ENCODE measurements at regions not wholly inside any gene's neighbourhood (a gene's known extent, or its start where the extent isn't known, plus 50 kb on each side); places are given as distances from the start of the nearest gene placed in this dataset.
"Not testable (repeated sequence)": the region's sequence is repeated elsewhere in the genome, so short reads cannot be mapped to it uniquely, and the experiment has no call there.

- DNase-seq = no peak
These were observed 586.2 kb upstream of the CITED2 start for GRCh38 chr6:139960671-139961070.

DNA sequence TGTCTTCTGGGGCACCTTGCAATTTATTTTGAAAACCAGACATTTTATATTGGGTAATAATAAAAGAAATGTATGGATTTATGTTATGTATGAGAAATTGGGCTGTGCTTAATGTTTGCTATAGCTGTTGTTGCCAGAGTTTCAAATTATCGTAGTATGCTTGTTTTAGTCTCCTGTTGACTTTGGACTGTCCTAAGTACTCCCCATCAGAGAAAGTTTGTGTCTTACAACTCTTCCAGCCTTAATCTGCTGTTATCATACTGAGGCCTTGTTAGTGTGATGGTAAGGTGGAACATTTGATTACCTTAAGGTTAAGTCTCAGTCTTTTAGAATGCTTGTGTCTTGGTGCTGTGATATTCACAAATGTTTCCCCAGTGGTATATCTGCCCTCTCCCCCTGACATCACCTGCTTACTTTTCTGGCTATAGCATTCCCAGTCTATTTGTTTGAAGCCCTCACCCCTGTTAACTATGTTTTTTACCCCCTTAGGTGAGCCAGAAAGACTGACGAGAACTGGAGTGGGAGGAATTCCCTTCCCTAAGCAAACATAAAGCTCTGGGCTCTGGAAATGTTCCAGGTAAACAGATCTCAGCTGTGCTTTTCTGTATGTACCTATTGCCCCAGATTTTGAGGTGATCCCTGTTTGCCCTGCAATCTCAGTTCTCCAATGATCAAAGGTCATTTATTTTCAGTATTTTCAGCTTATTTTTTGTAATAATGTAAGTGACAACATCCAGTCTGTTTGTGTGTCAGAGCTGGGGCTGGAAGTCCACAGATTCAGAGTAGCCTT is 581.1 kb upstream of the CITED2 start:
- no peak for DNase-seq

DNA sequence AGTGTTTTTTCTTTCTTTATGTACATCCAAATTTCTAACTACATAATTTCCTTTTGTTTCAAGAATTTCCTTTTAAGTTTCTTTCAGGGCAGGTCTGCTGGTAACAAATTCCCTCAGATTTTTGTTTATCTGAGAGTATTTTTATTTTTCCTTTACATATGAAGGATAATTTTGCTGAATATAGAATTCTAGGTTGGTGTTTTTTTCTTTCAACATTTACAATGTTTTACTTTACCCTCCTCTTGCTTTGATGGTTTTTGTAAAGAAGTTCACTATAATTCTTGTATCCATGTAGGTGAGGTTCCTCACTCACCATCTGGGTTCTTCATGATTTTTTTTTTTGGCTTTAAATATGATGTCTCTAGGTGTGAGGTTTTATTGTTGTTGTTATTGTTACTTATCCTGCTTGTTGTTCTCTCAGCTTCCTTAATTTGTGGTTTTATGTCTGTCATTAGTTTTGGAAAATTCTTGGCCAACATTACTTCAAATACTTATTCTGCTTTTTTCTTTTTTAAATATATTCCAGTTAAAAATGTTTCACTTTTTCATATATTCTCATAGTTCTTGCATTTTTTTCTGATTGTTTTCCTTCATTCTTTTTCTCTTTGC is 580.1 kb upstream of the CITED2 start:
- no peak for DNase-seq

DNA sequence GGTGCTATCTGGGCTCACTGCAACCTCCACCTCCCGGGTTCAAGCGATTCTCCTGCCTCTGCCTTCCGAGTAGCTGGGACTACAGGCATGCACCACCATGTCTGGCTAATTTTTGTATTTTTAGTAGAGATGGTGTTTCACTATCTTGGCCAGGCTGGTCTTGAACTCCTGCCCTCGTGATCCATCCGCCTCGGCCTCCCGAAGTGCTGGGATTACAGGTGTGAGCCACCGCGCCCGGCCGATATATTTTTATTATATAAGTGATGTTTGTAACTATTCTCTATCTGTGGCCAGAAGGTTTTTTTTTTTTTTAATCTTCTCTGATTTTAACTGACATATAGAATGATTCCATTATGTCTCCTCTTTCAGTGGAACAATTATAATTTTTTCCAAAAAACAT is 579.3 kb upstream of the CITED2 start:
- not testable (repeated sequence) for DNase-seq

DNA sequence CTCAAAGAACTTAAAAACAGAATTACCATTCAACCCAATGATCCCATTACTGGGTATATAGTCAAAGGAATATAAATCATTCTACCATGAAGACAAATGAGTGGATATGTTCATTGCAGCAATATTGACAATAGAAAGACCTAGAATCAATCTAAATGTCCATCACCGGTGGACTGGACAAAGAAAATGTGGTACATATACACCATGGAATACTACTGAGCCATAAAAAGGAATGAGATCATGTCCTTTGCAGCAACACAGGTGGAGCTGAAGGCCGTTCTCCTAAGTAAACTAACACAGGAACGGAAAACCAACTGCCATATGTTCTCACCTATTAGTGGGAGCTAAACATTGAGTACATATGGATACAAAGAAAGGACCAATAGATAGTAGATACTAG is 576.7 kb upstream of the CITED2 start:
- DNase-seq = no peak

DNA sequence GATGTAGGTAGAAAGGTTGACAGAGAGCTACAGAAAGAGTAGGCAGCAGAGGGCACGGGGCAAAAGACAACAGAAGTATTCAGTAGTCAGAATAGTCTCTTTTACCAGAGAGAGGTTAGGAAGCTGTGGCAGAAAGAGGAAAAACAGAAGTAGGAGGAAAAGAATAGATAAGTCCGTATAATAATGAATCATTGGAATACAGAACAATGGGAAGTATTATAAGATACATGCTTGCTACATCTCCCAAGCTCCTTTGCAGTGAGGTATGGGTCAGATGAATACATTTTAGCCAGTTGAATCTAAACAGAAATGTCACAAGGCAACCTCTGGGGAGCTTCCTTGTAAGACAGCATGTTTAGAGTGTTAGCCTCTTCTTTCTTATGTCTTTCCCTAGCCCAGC is 570.5 kb upstream of the CITED2 start:
- no peak for DNase-seq

DNA sequence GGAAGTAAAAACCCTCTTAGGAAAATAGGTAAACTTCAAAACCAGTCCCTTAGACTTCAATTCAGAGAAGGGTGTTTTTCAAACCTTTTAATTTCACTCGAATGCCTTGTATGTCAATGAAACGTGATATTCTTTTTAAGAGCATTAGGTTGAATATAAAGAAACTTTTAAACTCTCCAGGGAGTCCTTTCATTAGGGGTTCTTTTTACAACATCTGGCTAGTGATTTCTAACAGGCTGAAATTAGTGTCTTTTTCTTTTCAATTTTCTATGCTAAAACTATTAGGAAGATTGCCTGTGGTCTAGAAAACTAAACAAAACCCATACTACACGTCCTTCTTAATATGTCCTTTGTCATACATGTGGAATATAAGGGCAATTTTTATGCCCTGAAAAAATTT is 569.7 kb upstream of the CITED2 start:
- no peak for DNase-seq

GRCh38 chr6:139943391-139943790 is 568.9 kb upstream of the CITED2 start:
- DNase-seq = peak; percentile 54

GRCh38 chr6:139942331-139942730 is 567.9 kb upstream of the CITED2 start:
- DNase-seq = no peak

GRCh38 chr6:139941826-139942225 is 567.4 kb upstream of the CITED2 start:
- DNase-seq = peak; percentile 56

GRCh38 chr6:139940741-139941729 is 566.6 kb upstream of the CITED2 start:
- peak; percentile 87 for DNase-seq

DNA sequence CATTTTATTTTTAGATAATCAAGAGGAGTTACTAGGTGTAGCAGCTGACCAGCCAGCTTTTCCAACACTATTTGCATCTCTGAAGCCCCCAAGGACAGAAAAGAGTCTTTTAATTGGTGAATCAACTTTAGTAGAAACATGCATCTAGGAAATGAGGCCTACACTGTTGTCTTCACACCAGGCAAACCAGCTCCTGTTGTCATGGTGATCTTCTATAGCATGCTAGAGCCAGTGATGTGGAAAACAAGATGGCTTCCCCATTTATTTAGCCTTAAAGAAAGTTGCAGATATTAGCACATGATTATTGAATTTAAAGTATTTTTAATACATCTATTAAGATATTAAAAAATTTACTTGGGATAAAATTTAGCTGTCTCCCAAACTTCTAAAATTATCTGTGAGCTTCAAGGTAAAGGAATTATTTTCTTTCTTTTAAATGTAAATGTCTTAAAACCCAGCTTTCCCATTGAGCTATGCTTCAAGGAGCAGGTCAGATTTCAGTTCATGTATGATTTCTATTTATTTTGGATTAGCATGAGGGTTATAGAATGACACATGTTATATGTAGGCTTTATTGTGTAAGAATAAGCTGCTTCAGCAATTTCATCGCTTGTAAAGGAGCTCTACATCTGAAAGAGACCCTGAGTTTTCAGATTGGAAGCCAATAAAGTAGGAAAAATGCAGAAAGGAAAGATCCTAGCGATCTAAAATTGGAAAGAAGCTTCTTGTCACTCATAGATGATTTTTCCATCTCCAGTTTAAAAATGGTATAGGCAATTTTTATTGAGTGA is 564.9 kb upstream of the CITED2 start:
- peak; percentile 37 for DNase-seq

- DNase-seq = no peak
These were observed 558.2 kb upstream of the CITED2 start for GRCh38 chr6:139932671-139933070.

- no peak for DNase-seq
These were observed 557.3 kb upstream of the CITED2 start for GRCh38 chr6:139931747-139932146.

DNA sequence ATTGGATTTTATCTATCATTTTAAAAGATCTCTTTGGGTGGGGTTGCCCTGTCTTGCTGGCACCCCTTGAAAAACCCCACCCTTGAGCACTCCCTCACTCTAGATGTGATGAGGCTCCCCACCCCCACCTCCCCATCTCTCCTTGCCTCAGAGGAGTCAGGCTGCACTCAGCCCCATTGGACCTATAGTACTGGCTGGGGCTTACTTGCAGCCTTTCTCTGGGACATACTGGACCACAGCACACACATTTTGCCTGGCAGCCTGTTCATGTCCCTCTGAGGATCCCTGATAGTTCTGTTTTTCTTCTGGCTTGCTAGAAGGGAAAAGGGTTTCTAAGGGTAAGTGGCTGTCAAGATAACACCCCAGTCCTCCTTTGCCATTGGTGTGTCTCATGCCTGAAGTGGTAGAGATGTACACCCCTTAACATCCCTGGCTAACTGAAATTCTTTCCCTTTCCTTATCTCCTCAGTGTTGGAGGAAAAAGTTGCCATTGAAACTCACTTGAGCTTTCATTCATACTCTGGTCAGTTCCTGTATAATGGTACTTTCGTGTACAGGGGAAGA is 553.4 kb upstream of the CITED2 start:
- peak; percentile 40 for DNase-seq

GRCh38 chr6:139927236-139927635 is 552.8 kb upstream of the CITED2 start:
- DNase-seq = peak; percentile 47

GRCh38 chr6:139926711-139927110 is 552.3 kb upstream of the CITED2 start:
- DNase-seq = no peak

DNA sequence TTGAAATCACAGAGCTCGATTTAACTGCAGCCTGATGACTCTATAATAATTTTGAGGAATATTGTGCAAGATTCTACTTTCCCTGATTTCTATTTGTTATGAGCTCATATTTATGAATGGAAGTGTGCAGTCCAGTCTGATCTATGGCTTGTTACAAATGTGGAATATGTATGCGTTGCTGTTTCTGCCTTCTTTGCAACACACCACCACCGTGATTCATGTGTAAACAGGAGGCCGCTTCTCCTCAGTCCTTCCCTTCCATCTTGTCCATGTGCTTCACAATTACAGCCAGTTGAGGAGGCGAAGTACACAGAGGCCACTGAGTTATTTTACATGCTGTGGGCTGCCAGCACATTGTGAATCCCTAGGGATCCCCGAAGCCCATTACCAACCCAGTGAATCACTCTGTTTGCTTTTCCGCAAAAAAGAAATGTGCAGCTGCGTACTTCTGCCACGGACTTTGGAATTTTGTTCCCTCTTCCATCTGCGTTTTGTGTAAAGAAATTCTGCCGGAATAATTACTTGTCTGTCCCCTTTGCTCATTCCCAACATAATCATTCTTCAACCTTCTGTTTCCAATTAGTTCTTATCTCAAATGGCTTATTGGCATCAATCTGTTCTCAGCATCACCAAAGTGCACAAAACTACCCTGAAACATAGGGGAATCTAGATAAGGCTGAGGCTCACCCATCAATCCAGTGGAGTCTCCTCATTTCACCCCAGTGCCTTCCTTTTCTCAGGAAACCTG is 551.6 kb upstream of the CITED2 start:
- no peak for DNase-seq

DNA sequence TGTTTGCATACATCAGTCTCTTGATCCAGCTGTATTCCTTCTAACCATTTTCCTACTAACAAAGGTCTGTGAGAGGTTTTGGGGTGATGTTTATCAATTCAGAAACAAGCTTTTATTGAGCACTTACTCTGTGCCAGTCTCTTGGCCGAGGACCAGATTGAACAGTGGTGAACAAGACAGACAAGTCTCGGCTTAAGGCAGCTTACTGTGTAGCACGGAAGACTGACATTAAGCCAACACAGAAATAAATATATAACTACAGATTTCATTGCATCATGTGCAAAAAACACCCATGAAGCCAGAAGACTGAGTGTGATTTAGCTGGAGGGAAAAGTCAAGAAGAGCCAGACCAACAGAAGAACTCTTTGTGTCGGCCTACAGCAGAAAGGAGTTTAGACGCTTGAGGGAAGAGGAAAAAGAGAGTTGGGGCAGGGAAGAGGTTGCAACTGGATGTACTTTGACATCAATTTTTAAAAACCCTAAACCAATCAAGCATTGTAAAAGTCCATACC is 549.6 kb upstream of the CITED2 start:
- DNase-seq = no peak

- no peak for DNase-seq
These were observed 547.8 kb upstream of the CITED2 start for GRCh38 chr6:139922236-139922635.

DNA sequence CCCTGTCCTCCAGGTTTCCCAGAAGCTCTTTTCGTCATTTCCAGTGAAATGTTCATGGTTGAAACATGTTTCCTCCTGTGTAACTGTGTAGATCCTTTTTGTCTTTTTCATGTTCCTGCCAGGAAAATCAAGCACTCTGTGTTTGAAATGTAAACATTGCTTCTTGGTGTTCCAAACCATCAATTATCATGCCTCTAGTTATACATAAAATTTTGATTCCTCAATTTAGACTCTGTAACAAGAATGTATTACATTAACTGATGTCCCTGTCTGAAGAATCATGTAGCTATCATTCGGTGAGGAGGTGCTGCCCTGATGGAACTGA is 546.3 kb upstream of the CITED2 start:
- no peak for DNase-seq

All from OCI-M1 (cell line).